ENCODE measurements at regions not wholly inside any gene's neighbourhood (a gene's known extent, or its start where the extent isn't known, plus 50 kb on each side); places are given as distances from the start of the nearest gene placed in this dataset.

DNA sequence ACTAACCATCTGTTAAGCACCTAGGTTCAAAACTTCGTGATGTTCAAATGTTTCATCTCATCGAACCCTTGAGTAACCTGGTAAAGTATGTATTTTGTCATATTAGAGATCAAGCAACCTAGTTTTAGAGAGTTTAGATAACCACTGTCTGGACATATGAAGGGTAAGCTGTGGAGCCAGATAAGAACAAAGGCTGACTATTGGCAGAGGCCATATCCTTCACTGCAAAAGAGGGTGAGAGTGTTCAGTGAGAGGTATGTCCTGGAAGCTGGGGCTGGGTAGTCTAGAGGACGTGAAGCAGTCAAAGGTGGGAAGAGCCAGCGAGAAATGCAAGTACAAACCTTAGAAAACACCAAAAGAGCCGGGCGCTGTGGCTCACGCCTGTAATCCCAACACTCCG, 573.1 kb upstream of the KLF4 start:
- dilution Hi-C loops (cut with MboI; ENCODE audit: extremely low pct_ligation_motif_present, low sequenced_read_pairs) (no loop called here), intact Hi-C loops (cut with micrococcal nuclease) (no loop called here)
- H3K4me1 ChIP-seq (ENCODE audit: control insufficient read depth, extremely low read depth, insufficient read depth, low read length) = peaks cover 2% of the 10 kb centered on the region
- H3K27ac ChIP-seq (ENCODE audit: insufficient read depth, low read depth, low read length) = no peak overlapping the region
- no peaks in the 10 kb centered on the region for H4K20me1 ChIP-seq (replicated peaks; ENCODE audit: control insufficient read depth, extremely low read depth, insufficient read depth, low read length)
- H2AFZ ChIP-seq (ENCODE audit: low read depth, low read length) = no peak overlapping the region
- CTCF ChIA-PET = no interaction called here
- no peak overlapping the region for H3K4me2 ChIP-seq (ENCODE audit: insufficient read depth, low read length)
- H3K9me3 ChIP-seq (replicated peaks; ENCODE audit: control insufficient read depth, insufficient read depth, low read length) = no peaks in the 10 kb centered on the region
- POLR2A ChIA-PET = no interaction called here
- FAIRE-seq (no peak), DNase-seq (ENCODE audit: low read depth, low spot score) (no peak)
- no peak overlapping the region for H3K9ac ChIP-seq (replicated peaks; ENCODE audit: extremely low read depth, insufficient read depth, low read length)
- no peaks in the 10 kb centered on the region for H3K9me1 ChIP-seq (replicated peaks; ENCODE audit: control insufficient read depth, extremely low read depth, insufficient read depth, low read length)
- BruUV-seq (replicated peaks) = no TSS peak
- H3K4me3 ChIP-seq (replicated peaks in 1 of 3; ENCODE audit: insufficient read depth in 1 of 3, low read depth in 1 of 3, low read length in 3 of 3) = no peak overlapping the region
- H3K79me2 ChIP-seq (ENCODE audit: control insufficient read depth, insufficient read depth, low read length) = no peaks in the 10 kb centered on the region
- no peaks in the 10 kb centered on the region for H3K36me3 ChIP-seq (ENCODE audit: control insufficient read depth in 2 of 2, extremely low read depth in 1 of 2, insufficient read depth in 2 of 2, low read length in 2 of 2)
- no peaks in the 10 kb centered on the region for H3K27me3 ChIP-seq (ENCODE audit: control insufficient read depth in 2 of 2, insufficient read depth in 2 of 2, low read length in 2 of 2)
- TF ChIP-seq MYC (IDR thresholded peaks at IDR 0.05; ENCODE audit: low read depth, low read length) = no peak
- TF ChIP-seq JUN (IDR thresholded peaks at IDR 0.05; ENCODE audit: borderline replicate concordance, insufficient read depth, insufficient read length, low read depth) = no peak
- TF ChIP-seq FOS (IDR thresholded peaks at IDR 0.05; ENCODE audit: borderline replicate concordance, insufficient read depth, low read length) = no peak
- no peak for TF ChIP-seq GATA2 (IDR thresholded peaks at IDR 0.05; ENCODE audit: insufficient read depth, insufficient read length, low read depth, low read length)
- no peak for TF ChIP-seq POLR2AphosphoS5 (IDR thresholded peaks at IDR 0.05; ENCODE audit: insufficient read depth, low read depth, low read length)
- TF ChIP-seq, protein P1, sequence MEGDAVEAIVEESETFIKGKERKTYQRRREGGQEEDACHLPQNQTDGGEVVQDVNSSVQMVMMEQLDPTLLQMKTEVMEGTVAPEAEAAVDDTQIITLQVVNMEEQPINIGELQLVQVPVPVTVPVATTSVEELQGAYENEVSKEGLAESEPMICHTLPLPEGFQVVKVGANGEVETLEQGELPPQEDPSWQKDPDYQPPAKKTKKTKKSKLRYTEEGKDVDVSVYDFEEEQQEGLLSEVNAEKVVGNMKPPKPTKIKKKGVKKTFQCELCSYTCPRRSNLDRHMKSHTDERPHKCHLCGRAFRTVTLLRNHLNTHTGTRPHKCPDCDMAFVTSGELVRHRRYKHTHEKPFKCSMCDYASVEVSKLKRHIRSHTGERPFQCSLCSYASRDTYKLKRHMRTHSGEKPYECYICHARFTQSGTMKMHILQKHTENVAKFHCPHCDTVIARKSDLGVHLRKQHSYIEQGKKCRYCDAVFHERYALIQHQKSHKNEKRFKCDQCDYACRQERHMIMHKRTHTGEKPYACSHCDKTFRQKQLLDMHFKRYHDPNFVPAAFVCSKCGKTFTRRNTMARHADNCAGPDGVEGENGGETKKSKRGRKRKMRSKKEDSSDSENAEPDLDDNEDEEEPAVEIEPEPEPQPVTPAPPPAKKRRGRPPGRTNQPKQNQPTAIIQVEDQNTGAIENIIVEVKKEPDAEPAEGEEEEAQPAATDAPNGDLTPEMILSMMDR (IDR thresholded peaks at IDR 0.05; ENCODE audit: extremely low read depth in 1 of 2, insufficient read depth in 1 of 2, low read depth in 1 of 2, low read length in 2 of 2) = no peak
- no peak for TF ChIP-seq POLR2A (IDR thresholded peaks at IDR 0.05; ENCODE audit: low read depth, low read length)

DNA sequence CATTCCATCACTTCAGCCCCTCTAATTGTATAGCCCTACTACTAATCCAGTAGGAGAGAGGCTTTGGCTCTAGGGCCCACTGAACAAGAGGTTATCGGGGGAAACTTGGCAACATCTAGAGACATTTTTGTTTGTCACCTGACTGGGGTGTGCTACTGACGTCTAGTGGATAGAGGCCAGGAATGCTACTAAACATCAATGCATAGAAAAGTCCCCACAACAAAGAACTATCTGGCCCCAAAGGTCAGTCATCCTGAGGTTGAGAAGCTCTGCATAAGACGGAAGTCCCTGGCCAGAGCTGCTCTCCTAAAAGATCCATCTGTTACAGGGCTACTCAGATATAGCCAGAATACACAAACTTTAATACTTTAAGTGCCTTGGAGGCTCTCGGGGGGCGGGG, 570.6 kb upstream of the KLF4 start:
- Histone ChIP-seq H3K79me2 (ENCODE audit: control insufficient read depth, insufficient read depth, low read length) (no peaks in the 10 kb centered on the region), H3K27ac (ENCODE audit: insufficient read depth, low read depth, low read length) (no peak overlapping the region), H3K4me3 (replicated peaks in 1 of 3; ENCODE audit: insufficient read depth in 1 of 3, low read depth in 1 of 3, low read length in 3 of 3) (no peak overlapping the region), H2AFZ (ENCODE audit: low read depth, low read length) (no peak overlapping the region), H3K27me3 (ENCODE audit: control insufficient read depth in 2 of 2, insufficient read depth in 2 of 2, low read length in 2 of 2) (no peaks in the 10 kb centered on the region), H3K4me1 (ENCODE audit: control insufficient read depth, extremely low read depth, insufficient read depth, low read length) (peaks cover 25% of the 10 kb centered on the region), H4K20me1 (replicated peaks; ENCODE audit: control insufficient read depth, extremely low read depth, insufficient read depth, low read length) (no peaks in the 10 kb centered on the region), H3K9ac (replicated peaks; ENCODE audit: extremely low read depth, insufficient read depth, low read length) (no peak overlapping the region), H3K4me2 (ENCODE audit: insufficient read depth, low read length) (no peak overlapping the region), H3K9me3 (replicated peaks; ENCODE audit: control insufficient read depth, insufficient read depth, low read length) (no peaks in the 10 kb centered on the region), H3K36me3 (ENCODE audit: control insufficient read depth in 2 of 2, extremely low read depth in 1 of 2, insufficient read depth in 2 of 2, low read length in 2 of 2) (no peaks in the 10 kb centered on the region), H3K9me1 (replicated peaks; ENCODE audit: control insufficient read depth, extremely low read depth, insufficient read depth, low read length) (no peaks in the 10 kb centered on the region)
- intact Hi-C loops (cut with micrococcal nuclease) (no loop called here), dilution Hi-C loops (cut with MboI; ENCODE audit: extremely low pct_ligation_motif_present, low sequenced_read_pairs) (no loop called here)
- BruUV-seq (replicated peaks) = no TSS peak
- no peak for DNase-seq (ENCODE audit: low read depth, low spot score)
- FAIRE-seq = no peak
- ChIA-PET CTCF (interaction anchor here (0.7 to 1.7 kb wide), 3 partner anchors 11 to 595 kb away, joined by 3 to 5 read pairs (median 4); no protein-coding TSS in a partner anchor), POLR2A (no interaction called here)
- no peak for TF ChIP-seq EZH2 (IDR thresholded peaks at IDR 0.05; ENCODE audit: borderline replicate concordance, low read depth, low read length, severe bottlenecking)

Data from endothelial cell of umbilical vein (primary cell).